ENCODE measurements at regions not wholly inside any gene's neighbourhood (a gene's known extent, or its start where the extent isn't known, plus 50 kb on each side); places are given as distances from the start of the nearest gene placed in this dataset.
"Not testable (repeated sequence)": the region's sequence is repeated elsewhere in the genome, so short reads cannot be mapped to it uniquely, and the experiment has no call there.

DNA sequence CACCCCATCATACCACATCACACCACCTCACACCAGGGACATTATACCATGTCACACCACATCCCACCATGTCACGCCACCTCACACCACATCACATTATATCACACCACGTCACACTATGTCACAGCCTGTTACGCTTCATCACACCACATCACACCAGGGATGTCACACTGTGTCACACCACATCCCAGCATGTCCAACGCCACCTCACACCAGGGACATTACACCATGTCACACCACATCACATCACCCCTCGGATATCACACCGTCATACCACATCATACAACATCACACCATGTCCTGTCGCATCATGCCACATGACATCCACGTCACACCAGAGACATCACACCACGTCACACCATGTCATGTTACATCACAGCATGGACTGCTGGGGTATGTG is 235.5 kb downstream of the TMEM121 start:
- no peak overlapping the region for H3K4me3 Mint-ChIP-seq (ENCODE audit: unreplicated experiment)

DNA sequence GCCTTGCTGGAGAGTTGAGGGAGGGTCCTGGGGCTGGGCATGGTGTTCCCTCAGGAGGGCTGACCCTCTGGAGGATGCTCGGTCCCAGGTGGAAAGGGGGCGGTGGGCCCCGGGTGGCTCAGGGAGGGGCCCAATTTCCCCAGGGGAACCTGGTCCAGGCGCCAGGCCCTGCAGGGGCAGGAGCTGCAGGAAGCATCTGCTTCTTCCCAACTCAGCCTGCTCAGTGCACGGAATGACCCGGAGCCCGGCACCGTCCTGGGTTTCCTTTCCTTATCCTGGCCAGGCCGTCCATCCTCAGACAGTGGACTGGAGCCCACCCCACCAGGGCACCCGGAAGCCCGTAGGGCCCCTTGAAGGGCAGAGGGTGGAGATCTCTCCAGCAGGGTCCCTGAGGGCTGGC is 235.9 kb downstream of the TMEM121 start:
- not testable (repeated sequence) for DNase-seq (ENCODE audit: low spot score); H3K36me3 Mint-ChIP-seq (ENCODE audit: low read depth); H3K27ac Mint-ChIP-seq (ENCODE audit: unreplicated experiment); H3K4me1 Mint-ChIP-seq (ENCODE audit: low read depth); H3K27me3 Mint-ChIP-seq (ENCODE audit: low read depth); H3K4me3 Mint-ChIP-seq (ENCODE audit: unreplicated experiment)
- peaks cover 35% of the 10 kb centered on the region for H3K9me3 Mint-ChIP-seq (ENCODE audit: low read depth)

More for the DNA sequence above, 235.5 kb downstream of the TMEM121 start:
- Mint-ChIP-seq H3K9me3 (ENCODE audit: low read depth) (peaks cover 39% of the 10 kb centered on the region), H3K27me3 (ENCODE audit: low read depth) (no peaks in the 10 kb centered on the region), H3K27ac (ENCODE audit: unreplicated experiment) (no peak overlapping the region), H3K4me1 (ENCODE audit: low read depth) (no peaks in the 10 kb centered on the region), H3K36me3 (ENCODE audit: low read depth) (peaks cover 3% of the 10 kb centered on the region)
- TF ChIP-seq, protein P1, sequence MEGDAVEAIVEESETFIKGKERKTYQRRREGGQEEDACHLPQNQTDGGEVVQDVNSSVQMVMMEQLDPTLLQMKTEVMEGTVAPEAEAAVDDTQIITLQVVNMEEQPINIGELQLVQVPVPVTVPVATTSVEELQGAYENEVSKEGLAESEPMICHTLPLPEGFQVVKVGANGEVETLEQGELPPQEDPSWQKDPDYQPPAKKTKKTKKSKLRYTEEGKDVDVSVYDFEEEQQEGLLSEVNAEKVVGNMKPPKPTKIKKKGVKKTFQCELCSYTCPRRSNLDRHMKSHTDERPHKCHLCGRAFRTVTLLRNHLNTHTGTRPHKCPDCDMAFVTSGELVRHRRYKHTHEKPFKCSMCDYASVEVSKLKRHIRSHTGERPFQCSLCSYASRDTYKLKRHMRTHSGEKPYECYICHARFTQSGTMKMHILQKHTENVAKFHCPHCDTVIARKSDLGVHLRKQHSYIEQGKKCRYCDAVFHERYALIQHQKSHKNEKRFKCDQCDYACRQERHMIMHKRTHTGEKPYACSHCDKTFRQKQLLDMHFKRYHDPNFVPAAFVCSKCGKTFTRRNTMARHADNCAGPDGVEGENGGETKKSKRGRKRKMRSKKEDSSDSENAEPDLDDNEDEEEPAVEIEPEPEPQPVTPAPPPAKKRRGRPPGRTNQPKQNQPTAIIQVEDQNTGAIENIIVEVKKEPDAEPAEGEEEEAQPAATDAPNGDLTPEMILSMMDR (IDR thresholded peaks at IDR 0.05): no peak
- DNase-seq (ENCODE audit: low spot score): no peak

DNA sequence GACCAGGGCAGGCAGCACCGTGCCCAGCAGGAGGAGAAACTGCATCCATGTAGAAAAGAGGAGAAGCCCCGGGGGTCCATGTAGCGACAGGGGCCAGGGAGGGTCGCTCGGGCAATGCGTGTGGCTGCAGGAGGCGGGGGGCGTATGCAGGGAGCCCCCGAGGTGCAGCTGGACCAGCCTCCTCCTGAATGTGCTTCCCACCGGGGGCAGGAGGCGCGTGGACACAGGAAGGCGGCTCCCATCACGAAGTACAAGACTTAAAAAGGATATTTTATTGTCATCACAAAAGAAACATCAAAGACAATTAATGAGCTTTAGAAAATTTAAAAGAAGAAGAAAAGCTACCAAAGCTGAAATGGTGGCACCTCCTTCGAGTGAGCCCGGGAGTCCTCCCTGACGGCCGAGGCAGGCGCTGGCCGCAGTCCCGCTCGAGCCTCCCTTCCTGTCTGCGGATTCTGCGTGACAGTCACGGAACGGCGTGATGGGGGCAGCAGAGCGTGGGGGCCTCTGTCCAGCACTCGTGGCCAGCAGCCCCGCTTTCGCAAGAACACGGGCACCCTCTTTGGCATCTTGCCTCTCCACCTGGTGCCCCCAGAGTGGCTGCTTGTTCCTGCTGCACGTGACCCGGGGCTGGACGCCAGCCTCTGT is 238.0 kb downstream of the TMEM121 start:
- H3K36me3 Mint-ChIP-seq (ENCODE audit: low read depth); H3K27ac Mint-ChIP-seq (ENCODE audit: unreplicated experiment); H3K27me3 Mint-ChIP-seq (ENCODE audit: low read depth); H3K4me3 Mint-ChIP-seq (ENCODE audit: unreplicated experiment); H3K4me1 Mint-ChIP-seq (ENCODE audit: low read depth); DNase-seq (ENCODE audit: low spot score): not testable (repeated sequence)
- H3K9me3 Mint-ChIP-seq (ENCODE audit: low read depth): peaks cover 25% of the 10 kb centered on the region

DNA sequence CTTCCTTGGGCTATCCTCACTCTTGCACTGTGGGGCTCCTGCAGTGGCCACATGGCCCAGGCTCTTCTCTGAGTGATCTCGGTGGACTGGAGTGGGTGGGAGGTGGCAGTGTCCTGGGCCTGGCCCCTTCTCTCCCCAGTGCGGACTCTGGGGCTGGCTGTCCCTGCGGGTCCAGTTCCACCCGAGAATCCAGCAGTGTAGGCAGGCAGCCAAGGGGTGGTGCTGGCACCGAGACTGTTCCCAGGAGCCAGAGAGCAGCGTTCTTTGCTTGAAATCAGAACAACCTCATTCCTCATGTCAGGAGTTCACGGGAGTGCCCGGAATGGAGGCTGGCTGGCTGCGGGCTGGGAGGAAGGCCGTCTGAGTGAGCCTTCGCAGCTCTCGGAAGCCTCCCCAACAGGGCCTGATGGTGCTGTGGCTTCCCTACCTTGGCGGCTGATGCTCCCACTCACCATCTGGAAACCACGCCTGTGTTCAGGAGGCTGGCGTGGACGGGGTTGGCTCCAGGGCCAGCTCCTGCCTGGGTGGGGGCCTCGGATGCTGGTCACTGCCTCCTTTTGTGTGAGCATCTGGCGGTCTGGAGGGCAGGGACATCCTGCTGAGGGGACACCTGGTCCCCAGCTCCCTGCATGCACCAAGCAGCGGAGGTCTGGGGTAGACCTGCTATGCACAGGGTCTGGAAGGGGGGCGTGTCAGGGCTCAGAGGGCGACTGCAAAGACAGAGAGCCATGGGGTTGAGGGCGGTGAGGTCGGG is 238.9 kb downstream of the TMEM121 start:
- H3K27me3 Mint-ChIP-seq (ENCODE audit: low read depth); H3K4me1 Mint-ChIP-seq (ENCODE audit: low read depth); H3K36me3 Mint-ChIP-seq (ENCODE audit: low read depth); H3K4me3 Mint-ChIP-seq (ENCODE audit: unreplicated experiment); H3K27ac Mint-ChIP-seq (ENCODE audit: unreplicated experiment): not testable (repeated sequence)
- peaks cover 25% of the 10 kb centered on the region for H3K9me3 Mint-ChIP-seq (ENCODE audit: low read depth)
- peak; percentile 89 for DNase-seq (ENCODE audit: low spot score)

DNA sequence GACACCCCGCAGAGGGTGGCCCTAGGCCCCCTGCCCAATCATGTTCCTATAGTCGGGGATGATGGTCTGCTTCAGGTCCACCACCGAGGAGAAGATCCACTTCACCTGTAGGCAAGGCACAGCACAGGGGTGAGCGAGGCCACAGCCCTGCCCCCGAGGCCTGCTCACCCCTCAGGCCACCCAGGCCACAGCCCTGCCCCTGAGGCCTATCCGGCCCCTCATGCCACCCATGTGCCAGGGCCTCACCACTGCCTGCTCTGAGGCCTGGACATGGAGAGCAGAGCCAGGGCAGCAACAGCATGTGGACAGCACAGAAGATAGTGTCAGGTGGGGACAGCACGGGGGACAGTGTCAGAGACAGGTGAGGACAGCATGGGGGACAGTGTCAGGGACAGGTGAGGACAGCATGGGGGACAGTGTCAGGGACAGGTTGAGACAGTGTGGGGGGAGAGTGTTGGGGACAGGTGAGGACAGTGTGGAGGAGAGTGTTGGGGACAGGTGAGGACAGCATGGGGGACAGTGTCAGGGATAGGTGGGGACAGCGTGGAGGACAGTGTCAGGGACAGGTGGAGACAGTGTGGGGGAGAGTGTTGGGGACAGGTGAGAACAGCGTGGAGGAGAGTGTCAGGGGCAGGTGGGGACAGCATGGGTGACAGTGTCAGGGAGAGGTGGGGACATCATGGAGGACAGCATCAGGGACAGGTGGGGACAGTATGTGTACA is 239.7 kb downstream of the TMEM121 start:
- peaks cover 27% of the 10 kb centered on the region for H3K9me3 Mint-ChIP-seq (ENCODE audit: low read depth)
- no peak overlapping the region for H3K4me3 Mint-ChIP-seq (ENCODE audit: unreplicated experiment)
- H3K36me3 Mint-ChIP-seq (ENCODE audit: low read depth): peaks cover 3% of the 10 kb centered on the region
- no peaks in the 10 kb centered on the region for H3K4me1 Mint-ChIP-seq (ENCODE audit: low read depth)
- DNase-seq (ENCODE audit: low spot score): peak; percentile 54
- no peak overlapping the region for H3K27ac Mint-ChIP-seq (ENCODE audit: unreplicated experiment)
- TF ChIP-seq, protein P1 (IDR thresholded peaks at IDR 0.05): no peak
- H3K27me3 Mint-ChIP-seq (ENCODE audit: low read depth): no peaks in the 10 kb centered on the region

DNA sequence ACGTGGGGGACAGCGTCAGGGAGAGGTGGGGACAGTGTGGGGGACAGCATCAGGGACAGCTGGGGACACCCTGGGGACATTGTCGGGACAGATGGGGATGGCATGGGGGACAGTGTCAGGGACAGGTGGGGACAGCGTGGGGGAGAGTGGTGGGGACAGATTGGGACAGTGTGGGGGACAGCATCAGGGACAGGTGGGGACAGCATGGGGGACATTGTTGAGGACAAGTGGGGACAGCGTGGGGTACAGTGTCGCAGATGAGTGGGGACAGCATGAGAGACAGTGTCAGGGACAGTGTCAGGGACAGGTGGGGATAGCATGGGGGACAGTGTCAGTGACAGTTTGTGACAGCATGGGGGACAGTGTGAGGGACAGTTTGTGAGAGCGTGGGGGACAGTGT is 240.9 kb downstream of the TMEM121 start:
- TF ChIP-seq, protein P1 (IDR thresholded peaks at IDR 0.05): no peak
- H3K9me3 Mint-ChIP-seq (ENCODE audit: low read depth): peaks cover 22% of the 10 kb centered on the region
- no peaks in the 10 kb centered on the region for H3K36me3 Mint-ChIP-seq (ENCODE audit: low read depth)
- H3K27me3 Mint-ChIP-seq (ENCODE audit: low read depth): no peaks in the 10 kb centered on the region
- DNase-seq (ENCODE audit: low spot score): peak; percentile 61
- no peak overlapping the region for H3K4me3 Mint-ChIP-seq (ENCODE audit: unreplicated experiment)
- H3K4me1 Mint-ChIP-seq (ENCODE audit: low read depth): no peaks in the 10 kb centered on the region
- H3K27ac Mint-ChIP-seq (ENCODE audit: unreplicated experiment): no peak overlapping the region

DNA sequence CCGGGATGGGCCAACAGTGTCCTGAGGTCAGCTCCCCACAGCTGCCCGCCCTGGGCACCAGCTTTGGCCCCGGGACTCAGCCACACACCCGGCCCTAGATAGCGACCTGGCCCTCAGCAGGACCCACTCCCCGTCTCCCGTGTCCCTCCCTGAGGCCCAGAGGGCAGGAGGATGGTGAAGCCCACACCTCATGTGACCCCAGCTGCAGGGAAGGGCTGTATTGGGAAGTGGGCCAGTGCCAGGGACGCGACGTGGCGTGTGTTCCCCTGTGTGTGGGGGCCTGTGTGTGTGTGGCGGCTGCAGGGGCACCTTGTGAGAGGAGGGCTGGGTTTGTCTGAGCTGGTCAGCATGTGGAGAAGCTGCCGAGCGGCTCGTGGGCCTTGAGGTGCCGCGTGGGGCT is 241.7 kb downstream of the TMEM121 start:
- H3K4me3 Mint-ChIP-seq (ENCODE audit: unreplicated experiment); H3K27me3 Mint-ChIP-seq (ENCODE audit: low read depth); H3K36me3 Mint-ChIP-seq (ENCODE audit: low read depth); DNase-seq (ENCODE audit: low spot score); H3K27ac Mint-ChIP-seq (ENCODE audit: unreplicated experiment); H3K4me1 Mint-ChIP-seq (ENCODE audit: low read depth): not testable (repeated sequence)
- H3K9me3 Mint-ChIP-seq (ENCODE audit: low read depth): peaks cover 22% of the 10 kb centered on the region

DNA sequence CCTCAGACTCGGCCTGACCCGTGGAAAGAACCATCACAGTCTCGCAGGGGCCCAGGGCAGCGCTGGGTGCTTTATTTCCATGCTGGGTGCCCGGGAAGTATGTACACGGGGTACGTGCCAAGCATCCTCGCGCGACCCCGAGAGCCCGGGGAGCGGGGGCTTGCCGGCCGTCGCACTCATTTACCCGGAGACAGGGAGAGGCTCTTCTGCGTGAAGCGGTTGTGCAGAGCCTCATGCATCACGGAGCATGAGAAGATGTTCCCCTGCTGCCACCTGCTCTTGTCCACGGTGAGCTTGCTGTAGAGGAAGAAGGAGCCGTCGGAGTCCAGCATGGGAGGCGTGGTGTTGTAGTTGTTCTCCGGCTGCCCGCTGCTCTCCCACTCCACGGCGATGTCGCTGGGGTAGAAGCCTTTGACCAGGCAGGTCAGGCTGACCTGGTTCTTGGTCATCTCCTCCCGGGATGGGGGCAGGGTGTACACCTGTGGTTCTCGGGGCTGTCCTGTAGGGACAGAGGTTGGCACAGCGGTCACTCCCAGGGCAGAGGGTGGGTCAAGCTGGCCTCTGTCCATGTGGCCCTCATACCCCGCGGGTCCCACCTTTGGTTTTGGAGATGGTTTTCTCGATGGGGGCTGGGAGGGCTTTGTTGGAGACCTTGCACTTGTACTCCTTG is 242.8 kb downstream of the TMEM121 start:
- H3K9me3 Mint-ChIP-seq (ENCODE audit: low read depth): peaks cover 27% of the 10 kb centered on the region
- not testable (repeated sequence) for H3K4me3 Mint-ChIP-seq (ENCODE audit: unreplicated experiment); H3K27me3 Mint-ChIP-seq (ENCODE audit: low read depth); H3K4me1 Mint-ChIP-seq (ENCODE audit: low read depth); DNase-seq (ENCODE audit: low spot score); H3K36me3 Mint-ChIP-seq (ENCODE audit: low read depth); H3K27ac Mint-ChIP-seq (ENCODE audit: unreplicated experiment)

DNA sequence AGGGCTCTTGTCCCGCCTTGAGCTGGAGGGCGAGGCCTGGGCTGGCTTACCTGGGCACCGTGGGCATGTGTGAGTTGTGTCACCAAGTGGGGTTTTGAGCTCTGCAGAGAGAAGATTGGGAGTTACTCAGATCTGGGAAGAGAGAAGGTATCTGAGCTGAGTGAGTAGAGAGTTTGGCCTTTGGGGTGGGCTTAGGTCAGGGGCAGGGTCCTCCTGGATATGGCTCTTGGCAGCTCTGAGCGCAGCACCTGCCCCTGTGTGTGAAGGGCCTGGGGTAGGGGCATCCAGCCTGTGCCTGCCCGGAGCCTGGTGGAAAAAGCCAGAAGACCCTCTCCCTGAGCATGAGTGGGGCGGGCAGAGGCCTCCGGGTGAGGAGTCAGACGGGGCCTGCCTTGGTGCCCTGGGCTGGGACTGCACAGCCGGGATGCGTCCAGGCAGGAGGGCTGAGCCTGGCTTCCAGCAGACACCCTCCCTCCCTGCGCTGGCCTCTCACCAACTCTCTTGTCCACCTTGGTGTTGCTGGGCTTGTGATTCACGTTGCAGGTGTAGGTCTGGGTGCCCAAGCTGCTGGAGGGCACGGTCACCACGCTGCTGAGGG is 244.3 kb downstream of the TMEM121 start:
- not testable (repeated sequence) for H3K27me3 Mint-ChIP-seq (ENCODE audit: low read depth); DNase-seq (ENCODE audit: low spot score); H3K4me3 Mint-ChIP-seq (ENCODE audit: unreplicated experiment); H3K27ac Mint-ChIP-seq (ENCODE audit: unreplicated experiment); H3K36me3 Mint-ChIP-seq (ENCODE audit: low read depth); H3K4me1 Mint-ChIP-seq (ENCODE audit: low read depth)
- H3K9me3 Mint-ChIP-seq (ENCODE audit: low read depth): peaks cover 32% of the 10 kb centered on the region

Data from chondrocyte (in vitro differentiated cells).